ENCODE measurements at regions not wholly inside any gene's neighbourhood (a gene's known extent, or its start where the extent isn't known, plus 50 kb on each side); places are given as distances from the start of the nearest gene placed in this dataset.

- Histone ChIP-seq H3K9me3 (ENCODE audit: control insufficient read depth in 1 of 2, insufficient read depth in 1 of 2, low read depth in 1 of 2, low read length in 2 of 2) (no peaks in the 10 kb centered on the region), H3K27me3 (ENCODE audit: insufficient read depth, low read length) (no peaks in the 10 kb centered on the region), H3K4me1 (ENCODE audit: control insufficient read depth in 1 of 2, insufficient read depth in 2 of 2, low read length in 2 of 2) (no peaks in the 10 kb centered on the region), H3K36me3 (ENCODE audit: control insufficient read depth in 1 of 2, insufficient read depth in 2 of 2, low read length in 2 of 2) (no peaks in the 10 kb centered on the region), H3K4me3 (replicated peaks in 1 of 2; ENCODE audit: low read depth in 1 of 2, low read length in 2 of 2) (no peak overlapping the region), H3K4me2 (ENCODE audit: low read length) (no peak overlapping the region), H4K20me1 (ENCODE audit: insufficient read depth) (no peaks in the 10 kb centered on the region), H2AFZ (ENCODE audit: low read depth, low read length, poor library complexity, severe bottlenecking) (no peak overlapping the region), H3K9me2 (ENCODE audit: insufficient read depth) (no peaks in the 10 kb centered on the region), H3K9ac (ENCODE audit: low read length) (no peak overlapping the region), H3K27ac (ENCODE audit: low read depth, low read length) (no peak overlapping the region), H3K79me2 (ENCODE audit: insufficient read depth, low read length) (no peaks in the 10 kb centered on the region)
- ChIA-PET CTCF (no interaction called here), RAD21 (ENCODE audit: low non-redundant PET in 1 of 2, low total read pairs in 2 of 2, uncharacterized antibody in 2 of 2, unreplicated experiment in 2 of 2) (no interaction called here), POLR2A (no interaction called here)
- BruUV-seq (replicated peaks): no TSS peak
- no peak for DNase-seq (ENCODE audit: low read depth, low spot score)
- TF ChIP-seq JUND (IDR thresholded peaks at IDR 0.05) (no peak), YY1 (IDR thresholded peaks at IDR 0.05; ENCODE audit: extremely low read depth, insufficient replicate concordance, low read depth, low read length) (no peak), SRF (IDR thresholded peaks at IDR 0.05; ENCODE audit: low read depth) (no peak), RAD21 (IDR thresholded peaks at IDR 0.05; ENCODE audit: low read depth) (no peak), EGR1 (IDR thresholded peaks at IDR 0.05; ENCODE audit: low read depth) (no peak), ATF3 (IDR thresholded peaks at IDR 0.05) (no peak)
- ATAC-seq: no peak
- intact Hi-C loops (cut with micrococcal nuclease): no loop called here
Measured at GRCh38 chr9:28981129-28981528, 1407.8 kb upstream of the C9orf72 start.

GRCh38 chr9:28981711-28982110 lies 1408.4 kb upstream of the C9orf72 start:
- Histone ChIP-seq H2AFZ (ENCODE audit: low read depth, low read length, poor library complexity, severe bottlenecking) (no peak overlapping the region), H3K4me3 (replicated peaks in 1 of 2; ENCODE audit: low read depth in 1 of 2, low read length in 2 of 2) (no peak overlapping the region), H3K79me2 (ENCODE audit: insufficient read depth, low read length) (no peaks in the 10 kb centered on the region), H3K9ac (ENCODE audit: low read length) (no peak overlapping the region), H3K4me1 (ENCODE audit: control insufficient read depth in 1 of 2, insufficient read depth in 2 of 2, low read length in 2 of 2) (no peaks in the 10 kb centered on the region), H3K4me2 (ENCODE audit: low read length) (no peak overlapping the region), H3K9me2 (ENCODE audit: insufficient read depth) (no peaks in the 10 kb centered on the region), H3K9me3 (ENCODE audit: control insufficient read depth in 1 of 2, insufficient read depth in 1 of 2, low read depth in 1 of 2, low read length in 2 of 2) (no peaks in the 10 kb centered on the region), H4K20me1 (ENCODE audit: insufficient read depth) (no peaks in the 10 kb centered on the region), H3K27me3 (ENCODE audit: insufficient read depth, low read length) (no peaks in the 10 kb centered on the region), H3K27ac (ENCODE audit: low read depth, low read length) (no peak overlapping the region), H3K36me3 (ENCODE audit: control insufficient read depth in 1 of 2, insufficient read depth in 2 of 2, low read length in 2 of 2) (no peaks in the 10 kb centered on the region)
- intact Hi-C loops (cut with micrococcal nuclease): no loop called here
- ChIA-PET RAD21 (ENCODE audit: low non-redundant PET in 1 of 2, low total read pairs in 2 of 2, uncharacterized antibody in 2 of 2, unreplicated experiment in 2 of 2) (no interaction called here), POLR2A (no interaction called here), CTCF (no interaction called here)
- DNase-seq (ENCODE audit: low read depth, low spot score) (no peak), ATAC-seq (no peak)
- no TSS peak for BruUV-seq (replicated peaks)
- TF ChIP-seq YY1 (IDR thresholded peaks at IDR 0.05; ENCODE audit: extremely low read depth, insufficient replicate concordance, low read depth, low read length) (no peak), EZH2 (IDR thresholded peaks at IDR 0.05) (no peak), FOSL1 (IDR thresholded peaks at IDR 0.05; ENCODE audit: low read depth) (no peak), RAD21 (IDR thresholded peaks at IDR 0.05; ENCODE audit: low read depth) (no peak), TCF7L2 (IDR thresholded peaks at IDR 0.05; ENCODE audit: borderline replicate concordance, extremely low read depth, insufficient read depth, insufficient read length) (no peak), REST (IDR thresholded peaks at IDR 0.05; ENCODE audit: low read depth) (no peak), ZNF274 (IDR thresholded peaks at IDR 0.05; ENCODE audit: low read depth, low read length) (no peak), CTCF (IDR thresholded peaks at IDR 0.05 in 2 of 3, conservative IDR thresholded peaks at IDR 0.05 in 1 of 3; ENCODE audit: borderline replicate concordance in 1 of 3, insufficient read depth in 1 of 3, low read depth in 2 of 3, low read length in 2 of 3) (no peak), POLR2AphosphoS5 (IDR thresholded peaks at IDR 0.05; ENCODE audit: low read depth, low read length) (no peak), ELF1 (IDR thresholded peaks at IDR 0.05; ENCODE audit: borderline replicate concordance, low read depth) (no peak)
